ENCODE measurements at regions not wholly inside any gene's neighbourhood (a gene's known extent, or its start where the extent isn't known, plus 50 kb on each side); places are given as distances from the start of the nearest gene placed in this dataset.

DNA sequence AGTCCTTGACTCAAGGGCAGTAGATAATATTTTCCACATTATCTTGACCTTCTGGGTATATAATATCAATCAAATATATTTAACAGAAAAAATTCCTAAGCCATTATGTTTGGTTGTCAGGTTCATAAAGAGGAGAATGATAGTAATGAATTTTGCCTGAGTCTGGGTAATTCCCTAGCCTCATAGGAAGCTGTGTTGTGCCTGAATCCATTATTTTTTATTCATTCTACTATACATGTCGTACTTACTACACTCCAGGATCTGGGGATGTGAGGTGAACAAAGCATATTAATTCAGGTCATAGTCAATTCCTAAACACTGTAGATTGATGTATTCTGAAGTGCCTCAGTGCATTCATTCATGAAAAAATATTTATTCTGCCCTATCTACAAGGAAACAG lies 204.2 kb downstream of the PTGER3 start:
- no peaks in the 10 kb centered on the region for H3K79me2 ChIP-seq (ENCODE audit: insufficient read depth, low read length)
- no peak overlapping the region for H3K4me2 ChIP-seq (ENCODE audit: low read depth, low read length, poor library complexity, severe bottlenecking)
- no peak overlapping the region for H3K9ac ChIP-seq (ENCODE audit: low read depth, low read length, poor library complexity, severe bottlenecking)
- no peak overlapping the region for H2AFZ ChIP-seq (ENCODE audit: low read length)
- no peaks in the 10 kb centered on the region for H3K36me3 ChIP-seq (ENCODE audit: insufficient read depth, low read length)
- peaks cover 5% of the 10 kb centered on the region for H3K9me3 ChIP-seq (ENCODE audit: insufficient read depth, low read depth, low read length)
- TF ChIP-seq EZH2phosphoT487 (IDR thresholded peaks at IDR 0.05; ENCODE audit: borderline replicate concordance): no peak
- TF ChIP-seq, protein P1, sequence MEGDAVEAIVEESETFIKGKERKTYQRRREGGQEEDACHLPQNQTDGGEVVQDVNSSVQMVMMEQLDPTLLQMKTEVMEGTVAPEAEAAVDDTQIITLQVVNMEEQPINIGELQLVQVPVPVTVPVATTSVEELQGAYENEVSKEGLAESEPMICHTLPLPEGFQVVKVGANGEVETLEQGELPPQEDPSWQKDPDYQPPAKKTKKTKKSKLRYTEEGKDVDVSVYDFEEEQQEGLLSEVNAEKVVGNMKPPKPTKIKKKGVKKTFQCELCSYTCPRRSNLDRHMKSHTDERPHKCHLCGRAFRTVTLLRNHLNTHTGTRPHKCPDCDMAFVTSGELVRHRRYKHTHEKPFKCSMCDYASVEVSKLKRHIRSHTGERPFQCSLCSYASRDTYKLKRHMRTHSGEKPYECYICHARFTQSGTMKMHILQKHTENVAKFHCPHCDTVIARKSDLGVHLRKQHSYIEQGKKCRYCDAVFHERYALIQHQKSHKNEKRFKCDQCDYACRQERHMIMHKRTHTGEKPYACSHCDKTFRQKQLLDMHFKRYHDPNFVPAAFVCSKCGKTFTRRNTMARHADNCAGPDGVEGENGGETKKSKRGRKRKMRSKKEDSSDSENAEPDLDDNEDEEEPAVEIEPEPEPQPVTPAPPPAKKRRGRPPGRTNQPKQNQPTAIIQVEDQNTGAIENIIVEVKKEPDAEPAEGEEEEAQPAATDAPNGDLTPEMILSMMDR (conservative IDR thresholded peaks at IDR 0.05; ENCODE audit: low read length): no peak
- H3F3A ChIP-seq (ENCODE audit: low read depth): no peaks in the 10 kb centered on the region
- no peaks in the 10 kb centered on the region for H3K4me1 ChIP-seq (ENCODE audit: insufficient read depth, low read length, poor library complexity, severe bottlenecking)
- no peaks in the 10 kb centered on the region for H3K27me3 ChIP-seq (ENCODE audit: insufficient read depth, low read length, poor library complexity, severe bottlenecking)
- no peaks in the 10 kb centered on the region for H4K20me1 ChIP-seq (ENCODE audit: insufficient read depth, low read length, poor library complexity, severe bottlenecking)
- H3K9me2 ChIP-seq (replicated peaks; ENCODE audit: low read depth, low read length): no peaks in the 10 kb centered on the region
- H3K4me3 ChIP-seq (ENCODE audit: low read length, poor library complexity, severe bottlenecking): no peak overlapping the region

- TF ChIP-seq EZH2phosphoT487 (IDR thresholded peaks at IDR 0.05; ENCODE audit: borderline replicate concordance): no peak
- Histone ChIP-seq H3K9ac (ENCODE audit: low read depth, low read length, poor library complexity, severe bottlenecking) (no peak overlapping the region), H3K9me3 (ENCODE audit: insufficient read depth, low read depth, low read length) (peaks cover 5% of the 10 kb centered on the region), H4K20me1 (ENCODE audit: insufficient read depth, low read length, poor library complexity, severe bottlenecking) (no peaks in the 10 kb centered on the region), H3K4me3 (ENCODE audit: low read length, poor library complexity, severe bottlenecking) (no peak overlapping the region), H3K36me3 (ENCODE audit: insufficient read depth, low read length) (no peaks in the 10 kb centered on the region), H3F3A (ENCODE audit: low read depth) (no peaks in the 10 kb centered on the region), H3K9me2 (replicated peaks; ENCODE audit: low read depth, low read length) (no peaks in the 10 kb centered on the region), H3K27me3 (ENCODE audit: insufficient read depth, low read length, poor library complexity, severe bottlenecking) (no peaks in the 10 kb centered on the region), H3K79me2 (ENCODE audit: insufficient read depth, low read length) (no peaks in the 10 kb centered on the region), H3K4me1 (ENCODE audit: insufficient read depth, low read length, poor library complexity, severe bottlenecking) (no peaks in the 10 kb centered on the region), H3K4me2 (ENCODE audit: low read depth, low read length, poor library complexity, severe bottlenecking) (no peak overlapping the region), H2AFZ (ENCODE audit: low read length) (no peak overlapping the region)
These were observed 200.6 kb downstream of the PTGER3 start for GRCh38 chr1:70847013-70847412.

DNA sequence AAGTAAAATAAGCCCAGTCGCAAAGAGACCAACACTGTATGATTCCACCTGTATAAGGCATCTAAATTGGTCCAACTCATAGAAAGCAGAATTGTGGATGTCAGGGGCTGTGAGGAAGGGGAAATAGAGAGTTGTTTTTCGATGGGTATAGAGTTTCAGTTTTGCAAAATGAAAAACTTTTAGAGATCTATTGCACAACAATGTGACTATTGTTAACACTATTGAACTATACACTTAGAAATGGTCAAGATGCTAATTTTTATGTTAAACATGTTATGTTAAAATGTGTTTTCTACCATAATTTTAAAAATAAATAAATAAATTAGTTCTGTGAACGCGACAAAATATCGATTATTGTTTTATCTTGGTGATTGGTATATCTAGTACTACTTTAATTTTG lies 192.4 kb downstream of the PTGER3 start:
- no peaks in the 10 kb centered on the region for H3K79me2 ChIP-seq (ENCODE audit: insufficient read depth, low read length)
- no peaks in the 10 kb centered on the region; the same call in 1 of the 2 replicates for H3K9me3 ChIP-seq (ENCODE audit: insufficient read depth, low read depth, low read length)
- TF ChIP-seq, protein P1 (conservative IDR thresholded peaks at IDR 0.05; ENCODE audit: low read length): no peak
- no peak for TF ChIP-seq EZH2phosphoT487 (IDR thresholded peaks at IDR 0.05; ENCODE audit: borderline replicate concordance)
- H3K27me3 ChIP-seq (ENCODE audit: insufficient read depth, low read length, poor library complexity, severe bottlenecking): no peaks in the 10 kb centered on the region
- no peaks in the 10 kb centered on the region for H3K36me3 ChIP-seq (ENCODE audit: insufficient read depth, low read length)
- no peaks in the 10 kb centered on the region for H3F3A ChIP-seq (ENCODE audit: low read depth)
- no peak overlapping the region for H3K4me3 ChIP-seq (ENCODE audit: low read length, poor library complexity, severe bottlenecking)
- no peaks in the 10 kb centered on the region for H4K20me1 ChIP-seq (ENCODE audit: insufficient read depth, low read length, poor library complexity, severe bottlenecking)
- H3K9me2 ChIP-seq (replicated peaks; ENCODE audit: low read depth, low read length): no peaks in the 10 kb centered on the region
- no peak overlapping the region for H3K9ac ChIP-seq (ENCODE audit: low read depth, low read length, poor library complexity, severe bottlenecking)
- H3K4me1 ChIP-seq (ENCODE audit: insufficient read depth, low read length, poor library complexity, severe bottlenecking): no peaks in the 10 kb centered on the region
- H2AFZ ChIP-seq (ENCODE audit: low read length): no peak overlapping the region
- no peak overlapping the region for H3K4me2 ChIP-seq (ENCODE audit: low read depth, low read length, poor library complexity, severe bottlenecking)

DNA sequence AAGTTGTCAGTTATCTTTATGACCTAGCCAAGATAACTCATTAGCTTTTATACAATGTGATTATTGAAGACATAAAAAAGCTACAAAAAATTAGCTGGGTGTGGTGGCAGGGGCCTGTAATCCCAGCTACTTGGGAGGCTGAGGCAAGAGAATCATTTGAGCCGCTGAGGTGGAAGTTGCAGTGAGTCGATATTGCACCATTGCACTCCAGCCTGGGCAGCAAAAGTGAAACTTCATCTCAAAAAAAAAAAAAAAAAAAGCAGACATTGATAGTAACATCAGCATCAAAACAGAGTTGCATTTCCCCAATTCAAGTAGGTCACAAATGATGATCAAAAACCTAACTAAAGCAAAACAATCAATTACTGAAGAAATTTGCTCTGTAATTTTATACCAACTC lies 191.4 kb downstream of the PTGER3 start:
- Histone ChIP-seq H3K9me3 (ENCODE audit: insufficient read depth, low read depth, low read length) (no peaks in the 10 kb centered on the region; the same call in 1 of the 2 replicates), H3K79me2 (ENCODE audit: insufficient read depth, low read length) (no peaks in the 10 kb centered on the region), H3F3A (ENCODE audit: low read depth) (no peaks in the 10 kb centered on the region), H3K4me2 (ENCODE audit: low read depth, low read length, poor library complexity, severe bottlenecking) (no peak overlapping the region), H3K36me3 (ENCODE audit: insufficient read depth, low read length) (no peaks in the 10 kb centered on the region), H3K9ac (ENCODE audit: low read depth, low read length, poor library complexity, severe bottlenecking) (no peak overlapping the region), H3K9me2 (replicated peaks; ENCODE audit: low read depth, low read length) (no peaks in the 10 kb centered on the region), H2AFZ (ENCODE audit: low read length) (no peak overlapping the region), H3K27me3 (ENCODE audit: insufficient read depth, low read length, poor library complexity, severe bottlenecking) (peaks cover 4% of the 10 kb centered on the region), H3K4me1 (ENCODE audit: insufficient read depth, low read length, poor library complexity, severe bottlenecking) (no peaks in the 10 kb centered on the region), H3K4me3 (ENCODE audit: low read length, poor library complexity, severe bottlenecking) (no peak overlapping the region), H4K20me1 (ENCODE audit: insufficient read depth, low read length, poor library complexity, severe bottlenecking) (no peaks in the 10 kb centered on the region)
- TF ChIP-seq EZH2phosphoT487 (IDR thresholded peaks at IDR 0.05; ENCODE audit: borderline replicate concordance): no peak
- TF ChIP-seq, protein P1 (conservative IDR thresholded peaks at IDR 0.05; ENCODE audit: low read length): no peak
